ENCODE measurements at regions not wholly inside any gene's neighbourhood (a gene's known extent, or its start where the extent isn't known, plus 50 kb on each side); places are given as distances from the start of the nearest gene placed in this dataset.
"Not testable (repeated sequence)": the region's sequence is repeated elsewhere in the genome, so short reads cannot be mapped to it uniquely, and the experiment has no call there.

GRCh38 chr6:86273936-86274335 is 631.2 kb upstream of the SYNCRIP start:
- DNase-seq: no peak

- no peak for DNase-seq
These were observed 614.0 kb upstream of the SYNCRIP start for GRCh38 chr6:86256615-86257187.

GRCh38 chr6:86255973-86256372 is 613.3 kb upstream of the SYNCRIP start:
- DNase-seq: no peak

GRCh38 chr6:86251106-86251505 is 608.4 kb upstream of the SYNCRIP start:
- DNase-seq: no peak

GRCh38 chr6:86217906-86218305 is 575.2 kb upstream of the SYNCRIP start:
- no peak for DNase-seq

GRCh38 chr6:86215323-86215722 is 572.6 kb upstream of the SYNCRIP start:
- no peak for DNase-seq

GRCh38 chr6:86205980-86206379 is 563.3 kb upstream of the SYNCRIP start:
- DNase-seq: no peak

- no peak for DNase-seq
These were observed 560.4 kb upstream of the SYNCRIP start for GRCh38 chr6:86203044-86203443.

GRCh38 chr6:86193821-86194220 is 551.1 kb upstream of the SYNCRIP start:
- no peak for DNase-seq

- DNase-seq: no peak
These were observed 549.4 kb upstream of the SYNCRIP start for GRCh38 chr6:86192123-86192522.

GRCh38 chr6:86175149-86175548 is 532.5 kb upstream of the SYNCRIP start:
- peak in 1 of 56 donors; percentile 2 for DNase-seq

- no peak for DNase-seq
These were observed 512.2 kb upstream of the SYNCRIP start for GRCh38 chr6:86154852-86155251.

- DNase-seq: no peak
These were observed 510.8 kb upstream of the SYNCRIP start for GRCh38 chr6:86153521-86153920.

GRCh38 chr6:86152546-86152945 is 509.9 kb upstream of the SYNCRIP start:
- DNase-seq: no peak

GRCh38 chr6:86148586-86148985 is 505.9 kb upstream of the SYNCRIP start:
- DNase-seq: no peak

GRCh38 chr6:86147859-86148258 is 505.2 kb upstream of the SYNCRIP start:
- no peak for DNase-seq

- DNase-seq: no peak
These were observed 504.6 kb upstream of the SYNCRIP start for GRCh38 chr6:86147311-86147710.

GRCh38 chr6:86146751-86147150 is 504.1 kb upstream of the SYNCRIP start:
- DNase-seq: not testable (repeated sequence)

GRCh38 chr6:86142326-86142725 is 499.6 kb upstream of the SYNCRIP start:
- DNase-seq: no peak

GRCh38 chr6:86128130-86128814 is 485.6 kb upstream of the SYNCRIP start:
- no peak for DNase-seq

- DNase-seq: no peak
These were observed 479.4 kb upstream of the SYNCRIP start for GRCh38 chr6:86122086-86122485.

- no peak for DNase-seq
These were observed 475.6 kb upstream of the SYNCRIP start for GRCh38 chr6:86118271-86118670.

- DNase-seq: no peak
These were observed 465.3 kb upstream of the SYNCRIP start for GRCh38 chr6:86107985-86108384.

- DNase-seq: no peak
These were observed 445.3 kb upstream of the SYNCRIP start for GRCh38 chr6:86087954-86088353.

Measured in nucleus accumbens (tissue), 56 donors.